NCI-H1105 treated with DMSO at 0.1 percent for 48 hours (cell line): ENCODE measurements at regions not wholly inside any gene's neighbourhood (a gene's known extent, or its start where the extent isn't known, plus 50 kb on each side); places are given as distances from the start of the nearest gene placed in this dataset.
"Not testable (repeated sequence)": the region's sequence is repeated elsewhere in the genome, so short reads cannot be mapped to it uniquely, and the experiment has no call there.

Experiments used
- DNase-seq: peaks from one replicate; lab custom pipeline; 2025; lab: John Stamatoyannopoulos, UW

GRCh38 chr4:56575820-56576429 is 70.3 kb downstream of the ARL9 start:
- peak; percentile 3 for DNase-seq

GRCh38 chr4:56592417-56592816 is 86.8 kb downstream of the ARL9 start:
- DNase-seq, result not testable (repeated sequence)
